ENCODE measurements at regions not wholly inside any gene's neighbourhood (a gene's known extent, or its start where the extent isn't known, plus 50 kb on each side); places are given as distances from the start of the nearest gene placed in this dataset.
"Not testable (repeated sequence)": the region's sequence is repeated elsewhere in the genome, so short reads cannot be mapped to it uniquely, and the experiment has no call there.

DNA sequence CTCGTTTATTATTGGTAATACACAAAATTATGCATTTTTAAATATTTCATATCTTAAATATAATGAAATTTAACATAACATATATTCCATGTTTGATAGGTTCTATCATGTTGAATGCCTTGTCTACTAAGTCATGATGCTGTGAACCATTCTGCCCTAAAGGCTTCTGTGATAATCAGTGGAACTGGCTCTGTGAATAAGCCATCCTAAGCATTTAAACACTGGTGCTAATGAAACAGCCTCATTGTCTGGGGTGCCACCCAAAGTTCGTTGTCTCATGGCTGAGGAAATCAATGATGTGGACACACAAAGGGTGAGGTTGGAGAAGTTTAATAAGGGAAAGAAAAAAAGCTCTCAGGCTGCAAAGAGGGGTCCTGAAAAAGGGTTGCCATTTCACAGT is 264.7 kb upstream of the ZRANB2 start:
- DNase-seq (ENCODE audit: low read depth in 4 of 4, low spot score in 3 of 4), result no peak

DNA sequence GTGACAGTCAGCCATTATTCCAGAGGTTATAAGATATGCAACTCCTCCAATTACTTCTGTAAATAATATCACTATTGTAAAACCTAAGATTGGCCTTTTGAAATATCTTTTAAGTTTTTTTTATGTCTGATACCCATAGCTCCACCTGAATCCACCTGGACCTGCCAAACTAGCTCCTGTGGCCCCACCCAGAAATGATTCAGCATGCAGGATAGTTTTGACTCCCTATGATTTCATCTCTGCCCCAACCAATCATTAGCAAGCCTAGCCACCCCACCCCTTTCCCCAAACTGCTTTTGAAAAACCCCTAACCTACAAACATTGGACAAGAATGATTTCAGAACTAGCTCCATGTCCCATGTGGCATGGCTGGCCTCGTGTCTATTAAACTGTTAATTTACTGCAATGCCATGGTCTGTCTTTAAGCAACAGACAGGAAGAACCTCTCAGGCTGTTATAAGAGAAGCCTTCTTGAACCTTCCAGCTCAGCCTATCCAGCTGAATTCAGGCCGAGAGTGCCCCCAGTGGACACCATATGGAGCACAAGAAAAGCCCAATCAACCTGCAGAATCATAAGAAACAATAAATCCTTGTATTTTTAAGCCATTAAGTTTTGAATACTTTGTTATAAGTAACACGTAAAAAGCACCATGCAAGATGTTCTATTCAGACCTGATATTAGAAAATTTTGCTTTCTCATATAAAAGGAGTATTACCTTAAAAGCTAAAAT is 263.0 kb upstream of the ZRANB2 start:
- DNase-seq (ENCODE audit: low read depth in 4 of 4, low spot score in 3 of 4), result no peak

DNA sequence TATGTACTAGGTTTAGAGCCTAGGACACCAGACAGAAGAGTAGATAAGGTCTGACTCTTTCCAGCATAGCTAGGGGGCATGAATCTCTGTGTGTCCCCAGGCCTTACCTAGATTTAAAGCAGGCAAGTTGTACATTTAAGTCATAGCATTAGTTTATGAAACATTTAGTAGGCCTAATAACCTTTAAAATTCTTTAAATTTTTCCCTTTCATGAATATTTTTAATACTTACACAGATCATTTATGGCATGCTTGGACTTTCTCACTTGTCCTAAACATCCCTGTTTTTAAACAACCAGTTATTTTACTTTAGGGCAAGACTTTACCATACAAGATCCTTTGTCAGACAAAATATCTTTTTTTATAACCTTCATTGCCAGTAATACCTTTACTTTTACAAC is 258.4 kb upstream of the ZRANB2 start:
- no peak for DNase-seq (ENCODE audit: low read depth in 4 of 4, low spot score in 3 of 4)

DNA sequence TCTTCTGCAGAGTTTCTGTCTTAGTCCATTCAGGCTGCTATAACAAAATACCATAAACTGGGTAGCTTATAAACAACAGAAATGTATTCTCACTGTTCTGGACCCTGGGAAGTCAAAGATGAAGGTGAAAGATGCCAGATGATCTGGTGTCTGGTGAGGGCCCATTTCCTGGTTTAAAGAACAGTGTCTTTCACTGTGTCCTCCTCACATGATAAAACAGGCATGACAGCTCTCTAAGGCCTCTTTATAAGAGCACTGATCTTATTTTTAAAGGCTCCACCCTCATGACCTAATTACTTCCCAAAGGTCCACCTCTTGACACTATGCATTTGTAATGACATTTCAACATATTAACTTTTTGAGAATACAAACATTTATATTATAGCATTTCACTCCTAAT is 250.2 kb upstream of the ZRANB2 start:
- DNase-seq (ENCODE audit: low read depth in 4 of 4, low spot score in 3 of 4), result no peak

DNA sequence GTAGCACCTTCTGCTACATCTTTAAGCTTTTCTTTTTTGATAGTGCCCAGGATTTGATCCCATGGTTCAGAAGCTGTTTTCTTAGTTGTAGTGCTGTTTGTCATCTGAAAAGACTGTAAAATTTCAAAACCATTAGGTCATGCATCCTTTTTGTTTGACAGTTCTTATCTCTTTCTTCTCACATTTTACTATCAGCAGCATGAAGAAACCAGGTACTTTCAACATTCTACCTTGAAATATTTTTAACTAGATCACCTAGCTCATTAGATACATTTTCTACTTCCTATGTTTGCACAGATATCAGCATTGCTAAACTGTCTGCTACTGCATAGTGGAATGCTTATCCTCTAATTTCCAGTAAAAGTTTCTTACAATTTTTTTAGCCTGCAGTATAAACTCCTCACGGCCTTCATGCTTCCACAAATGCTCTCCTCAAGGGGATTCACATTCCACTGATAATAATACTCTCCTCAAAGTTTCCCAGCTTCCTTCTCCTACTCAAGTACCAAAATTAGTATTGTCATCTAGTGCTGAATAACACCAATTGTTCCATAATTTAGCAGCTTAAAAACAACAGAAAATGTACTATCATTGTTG is 243.9 kb upstream of the ZRANB2 start:
- DNase-seq (ENCODE audit: low read depth in 4 of 4, low spot score in 3 of 4), result no peak

DNA sequence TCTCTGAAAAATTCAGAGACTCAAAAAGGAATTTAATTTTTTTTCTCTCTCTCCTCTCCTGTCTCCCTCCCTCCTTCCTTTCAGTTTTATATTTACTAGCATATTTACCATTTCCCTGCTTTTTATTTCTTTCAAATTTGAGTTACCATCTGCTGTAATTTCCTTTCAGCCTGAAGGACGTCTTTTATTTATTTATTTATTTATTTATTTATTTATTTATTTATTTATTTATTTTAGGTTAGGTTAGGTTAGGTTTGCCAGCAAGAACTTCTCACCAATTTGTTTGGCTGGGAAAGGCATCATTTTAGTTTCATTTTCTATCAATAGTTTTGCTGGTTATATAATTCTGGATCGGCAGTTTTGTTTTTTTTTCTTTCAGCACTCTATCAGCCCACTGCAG is 231.7 kb upstream of the ZRANB2 start:
- DNase-seq (ENCODE audit: low read depth in 4 of 4, low spot score in 3 of 4), result no peak

DNA sequence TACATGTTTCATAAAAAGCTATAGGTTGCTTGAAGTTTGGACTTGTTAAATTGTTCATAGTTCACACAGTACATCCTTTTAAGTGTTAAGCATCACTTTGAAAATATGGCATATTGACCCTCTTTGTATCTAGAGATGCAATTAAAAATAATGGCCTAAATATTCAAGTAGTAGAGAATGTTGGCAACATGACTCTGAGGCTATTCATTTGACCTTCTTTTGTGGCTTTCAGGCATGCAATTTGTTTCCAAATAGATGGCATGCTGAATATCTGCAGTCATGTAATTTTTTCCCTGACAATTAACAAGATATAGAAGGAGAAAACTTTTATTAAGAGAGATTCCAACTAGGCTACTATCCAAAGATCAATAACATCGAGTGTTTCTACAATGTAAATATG is 230.5 kb upstream of the ZRANB2 start:
- DNase-seq (ENCODE audit: low read depth in 4 of 4, low spot score in 3 of 4), result no peak

DNA sequence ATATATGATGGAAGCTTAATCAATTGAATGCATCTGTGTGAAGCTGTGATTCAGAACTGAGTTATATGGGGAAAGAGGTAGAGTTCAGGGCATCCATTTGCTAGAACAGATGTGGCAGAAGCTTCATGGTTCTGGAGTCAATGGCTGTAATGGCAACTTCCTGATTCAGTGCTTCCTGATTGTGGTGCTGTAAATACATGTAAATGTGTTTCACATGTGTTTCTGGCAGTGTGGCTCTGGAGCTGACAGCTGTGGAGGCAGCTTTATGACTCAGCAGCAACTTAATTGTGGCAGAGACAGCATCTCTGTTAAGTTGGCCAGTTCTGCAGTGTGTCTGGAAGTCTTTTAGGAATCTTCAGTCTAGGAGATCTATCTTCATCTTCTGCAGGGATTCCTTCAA is 226.6 kb upstream of the ZRANB2 start:
- DNase-seq (ENCODE audit: low read depth in 4 of 4, low spot score in 3 of 4), result no peak

DNA sequence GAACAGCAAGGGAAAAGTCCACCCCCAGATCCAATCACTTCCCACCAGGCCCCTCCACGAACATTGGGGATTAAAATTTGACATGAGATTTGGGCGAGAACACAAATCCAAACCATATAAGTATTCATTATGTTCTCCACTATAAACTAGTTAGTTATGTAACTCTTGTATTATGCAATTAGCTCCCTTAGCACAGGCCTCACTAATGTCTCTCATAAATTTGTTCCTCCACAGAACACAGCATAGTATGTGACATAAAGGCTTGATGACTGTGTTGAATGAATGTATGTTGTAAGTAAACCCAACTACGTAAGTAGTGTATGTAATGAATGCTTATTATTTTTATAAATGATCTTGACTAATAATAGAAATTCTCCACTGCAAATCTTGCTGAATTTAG is 223.3 kb upstream of the ZRANB2 start:
- no peak for DNase-seq (ENCODE audit: low read depth in 4 of 4, low spot score in 3 of 4)

DNA sequence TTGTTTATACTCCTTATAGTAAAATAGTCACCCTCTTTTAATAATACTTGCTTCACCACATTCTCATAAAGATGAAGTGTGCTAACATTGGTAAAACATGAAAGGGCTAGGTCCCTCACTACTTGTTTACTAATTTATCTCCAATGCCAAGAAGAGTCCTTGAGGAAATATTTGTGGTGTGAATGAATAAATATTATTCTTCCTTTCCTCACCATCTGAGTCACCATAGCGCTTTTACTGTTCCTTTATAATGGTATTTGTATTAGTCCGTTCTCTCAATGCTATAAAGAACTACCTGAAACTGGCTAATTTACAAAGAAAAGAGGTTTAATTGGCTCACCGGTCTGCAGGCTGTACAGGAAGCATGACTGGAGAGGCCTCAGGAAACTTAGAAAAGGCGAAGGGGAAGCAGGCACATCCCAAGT is 222.8 kb upstream of the ZRANB2 start:
- no peak for DNase-seq (ENCODE audit: low read depth in 4 of 4, low spot score in 3 of 4)

DNA sequence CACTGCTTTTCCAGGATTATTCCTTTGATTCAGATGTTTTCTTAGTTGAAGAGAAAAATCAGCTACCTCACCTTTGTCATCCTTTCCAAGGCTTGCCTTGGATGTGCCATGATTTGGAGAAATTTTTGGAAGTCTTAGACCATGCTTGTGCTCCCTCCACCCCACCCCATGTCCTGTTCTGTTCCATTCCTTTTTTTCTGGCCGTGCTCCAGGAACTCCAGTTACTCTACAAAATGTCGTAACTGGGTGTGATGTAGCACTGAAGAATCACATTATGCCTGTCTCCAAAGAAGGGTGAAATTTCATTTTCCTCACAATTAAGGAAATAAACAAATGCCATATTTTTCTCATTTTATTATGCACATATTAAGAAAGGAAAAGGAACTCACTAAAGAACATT is 217.8 kb upstream of the ZRANB2 start:
- no peak for DNase-seq (ENCODE audit: low read depth in 4 of 4, low spot score in 3 of 4)

DNA sequence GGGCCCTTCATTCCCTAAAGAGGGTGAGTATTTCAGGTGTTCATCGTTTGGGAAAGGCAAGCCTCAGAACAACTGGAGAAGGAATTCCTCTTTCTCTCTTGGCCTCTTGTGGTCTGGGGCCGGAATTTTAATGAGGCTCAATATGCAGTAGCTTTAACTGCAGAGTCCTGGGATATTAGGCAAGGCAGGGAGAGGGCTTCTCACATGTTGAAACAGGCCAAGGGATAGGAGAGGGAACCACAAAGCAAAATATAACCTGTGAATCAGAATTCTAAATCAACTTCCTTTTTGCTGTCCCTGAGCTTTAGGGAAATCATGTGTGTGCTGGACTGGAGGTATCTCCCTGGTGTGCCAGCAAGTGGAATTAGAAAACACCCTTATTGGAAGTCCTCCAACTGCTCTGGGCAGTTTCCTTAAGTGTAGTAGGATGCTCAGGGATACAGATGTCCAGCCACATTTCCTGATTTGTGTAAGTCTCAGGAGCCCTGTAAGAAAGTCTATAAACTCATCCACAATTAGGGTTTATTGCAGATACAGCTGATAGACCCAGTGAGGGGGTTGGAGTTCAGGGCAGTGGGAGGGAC is 215.8 kb upstream of the ZRANB2 start:
- no peak for DNase-seq (ENCODE audit: low read depth in 4 of 4, low spot score in 3 of 4)

DNA sequence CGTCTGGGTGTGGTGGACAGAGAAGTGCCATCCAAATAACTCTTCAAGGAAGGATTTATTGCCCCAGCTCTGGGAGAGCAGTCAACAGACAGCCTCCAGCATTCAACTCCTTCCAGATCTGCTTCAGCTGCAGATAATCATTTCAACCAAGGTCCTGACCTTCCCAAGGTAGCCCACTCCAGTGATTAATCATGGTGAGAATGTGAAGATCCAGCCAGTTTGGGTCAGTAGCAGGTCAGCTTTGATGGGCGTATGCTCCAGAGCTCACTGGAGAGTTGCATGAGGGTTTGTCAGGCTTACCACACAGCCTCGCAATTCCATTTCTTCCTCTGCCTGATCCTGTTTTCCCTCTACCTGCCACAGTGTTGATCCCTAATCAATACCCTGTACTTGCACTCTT is 214.5 kb upstream of the ZRANB2 start:
- no peak for DNase-seq (ENCODE audit: low read depth in 4 of 4, low spot score in 3 of 4)

DNA sequence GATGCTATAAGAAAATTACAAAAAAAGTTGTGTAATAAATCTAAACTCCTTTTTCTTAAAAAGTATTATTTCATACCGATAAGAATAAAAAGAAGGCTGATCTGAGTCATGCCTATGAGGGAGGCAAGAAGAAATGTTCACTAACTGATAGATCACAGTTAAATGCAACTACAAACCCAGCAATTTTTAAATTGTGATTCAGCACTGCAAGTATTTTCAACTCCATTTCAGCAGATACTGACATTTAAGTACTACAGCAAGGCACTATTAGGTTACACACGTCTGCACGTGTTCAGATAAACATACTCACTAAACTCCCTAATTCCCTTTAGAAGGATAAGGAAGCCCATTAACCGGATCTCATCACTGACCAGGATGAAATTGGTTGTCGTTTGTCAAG is 213.3 kb upstream of the ZRANB2 start:
- DNase-seq (ENCODE audit: low read depth in 4 of 4, low spot score in 3 of 4), result no peak

DNA sequence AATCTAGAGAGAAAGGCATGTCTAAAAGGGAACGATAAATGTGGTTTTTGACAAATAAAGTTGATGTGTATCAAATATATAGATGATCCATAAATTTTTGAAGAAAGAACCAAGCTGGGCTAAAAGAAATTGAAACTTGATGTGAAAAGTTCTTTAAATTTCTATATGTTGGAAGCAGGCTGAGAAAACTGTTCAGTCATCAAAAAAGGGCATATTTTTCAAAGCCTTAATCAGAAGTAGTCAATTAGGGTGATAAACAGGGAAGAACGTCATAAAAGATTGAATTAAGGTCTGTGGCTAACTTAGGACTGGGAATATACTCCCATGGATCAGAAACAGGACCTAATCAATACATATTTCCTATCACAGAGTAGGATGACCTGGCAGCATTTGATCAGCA is 211.4 kb upstream of the ZRANB2 start:
- DNase-seq (ENCODE audit: low read depth in 4 of 4, low spot score in 3 of 4), result no peak

DNA sequence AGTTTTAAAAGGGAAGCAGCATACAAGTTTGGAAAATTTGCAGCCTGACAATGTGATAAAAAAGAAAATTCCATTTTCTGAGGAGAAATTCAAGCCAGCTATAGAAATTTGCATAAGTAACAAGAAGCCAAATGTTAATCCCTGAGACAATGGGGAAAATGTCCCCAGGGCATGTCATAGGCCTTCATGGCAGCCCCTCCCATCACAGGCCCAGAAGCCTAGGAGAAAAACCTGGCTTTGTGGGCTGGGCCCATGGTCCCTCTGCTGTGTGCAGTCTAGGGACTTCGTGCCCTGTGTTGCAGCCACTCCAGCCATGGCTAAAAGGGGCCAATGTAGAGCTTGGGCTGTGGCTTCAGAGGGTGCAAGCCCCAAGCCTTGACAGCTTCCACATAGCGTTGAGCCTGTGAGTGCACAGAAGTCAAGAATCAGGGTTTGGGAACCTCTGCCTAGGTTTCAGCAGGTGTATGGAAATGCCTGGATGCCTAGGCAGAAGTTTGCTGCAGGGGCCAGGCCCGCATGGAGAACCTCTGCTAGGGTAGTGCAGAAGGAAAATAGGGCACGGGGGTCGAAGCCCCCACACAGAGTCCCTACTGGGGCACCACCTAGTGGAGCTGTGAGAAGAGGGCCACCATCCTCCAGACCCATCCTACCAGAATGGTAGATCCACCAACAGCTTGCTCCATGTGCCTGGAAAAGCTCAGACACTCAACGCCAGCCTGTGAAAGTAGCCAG is 209.8 kb upstream of the ZRANB2 start:
- DNase-seq (ENCODE audit: low read depth in 4 of 4, low spot score in 3 of 4), result not testable (repeated sequence)

DNA sequence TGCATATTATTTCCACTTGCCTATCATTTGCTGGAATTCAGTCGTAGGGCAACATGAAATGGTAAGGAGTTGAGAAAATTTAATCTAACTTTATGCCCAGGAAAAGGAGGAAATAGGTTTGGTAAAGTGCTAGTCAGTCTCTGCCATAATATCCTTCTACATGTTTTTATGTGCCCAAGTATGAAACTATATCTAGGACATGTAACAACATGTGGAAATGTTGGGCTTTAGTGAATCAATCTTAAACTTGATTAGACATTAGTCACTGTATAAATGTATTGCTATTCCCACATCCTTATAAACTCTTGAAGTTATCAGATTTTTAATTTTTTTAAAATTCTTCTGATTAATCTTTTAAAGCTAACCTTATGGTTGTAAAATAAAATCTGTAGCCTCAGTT is 204.7 kb upstream of the ZRANB2 start:
- no peak for DNase-seq (ENCODE audit: low read depth in 4 of 4, low spot score in 3 of 4)

DNA sequence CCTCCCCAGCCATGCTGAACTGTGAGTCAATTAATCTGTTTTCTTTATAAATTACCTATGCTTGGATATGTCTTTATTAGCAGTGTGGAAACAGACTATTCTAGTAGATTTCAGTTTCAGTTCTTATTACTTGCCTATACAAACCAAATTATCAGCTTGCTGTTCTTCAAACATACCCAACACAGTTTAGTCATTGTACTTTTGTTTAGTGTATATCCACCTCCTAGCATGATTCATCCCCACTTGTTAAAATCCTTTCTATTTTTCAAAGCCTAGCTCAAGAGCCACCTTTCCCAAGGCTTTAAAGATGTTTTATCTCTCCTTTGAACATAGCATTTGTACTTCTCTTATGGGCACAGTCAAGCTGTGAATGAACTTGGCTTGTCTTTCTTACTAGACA is 195.6 kb upstream of the ZRANB2 start:
- no peak for DNase-seq (ENCODE audit: low read depth in 4 of 4, low spot score in 3 of 4)

DNA sequence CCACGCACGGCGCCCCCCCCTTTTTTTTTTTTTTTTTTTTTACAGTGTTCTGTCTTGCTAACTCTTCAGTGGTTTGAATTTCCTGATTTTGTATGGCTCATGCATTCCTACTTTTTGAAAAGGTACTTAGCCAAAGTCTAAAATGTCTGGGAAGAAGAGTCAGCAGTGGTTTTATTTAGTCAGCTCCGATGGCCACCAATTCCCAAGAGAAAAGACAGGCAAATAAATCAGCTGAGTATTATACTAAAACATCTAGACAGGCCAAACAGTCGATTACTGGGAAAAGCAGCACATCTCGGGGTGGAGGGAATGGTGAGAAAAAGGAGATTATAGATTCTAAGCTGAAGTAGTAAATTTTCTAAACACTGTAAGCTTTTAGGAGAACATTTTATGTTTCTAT is 192.5 kb upstream of the ZRANB2 start:
- no peak for DNase-seq (ENCODE audit: low read depth in 4 of 4, low spot score in 3 of 4)

DNA sequence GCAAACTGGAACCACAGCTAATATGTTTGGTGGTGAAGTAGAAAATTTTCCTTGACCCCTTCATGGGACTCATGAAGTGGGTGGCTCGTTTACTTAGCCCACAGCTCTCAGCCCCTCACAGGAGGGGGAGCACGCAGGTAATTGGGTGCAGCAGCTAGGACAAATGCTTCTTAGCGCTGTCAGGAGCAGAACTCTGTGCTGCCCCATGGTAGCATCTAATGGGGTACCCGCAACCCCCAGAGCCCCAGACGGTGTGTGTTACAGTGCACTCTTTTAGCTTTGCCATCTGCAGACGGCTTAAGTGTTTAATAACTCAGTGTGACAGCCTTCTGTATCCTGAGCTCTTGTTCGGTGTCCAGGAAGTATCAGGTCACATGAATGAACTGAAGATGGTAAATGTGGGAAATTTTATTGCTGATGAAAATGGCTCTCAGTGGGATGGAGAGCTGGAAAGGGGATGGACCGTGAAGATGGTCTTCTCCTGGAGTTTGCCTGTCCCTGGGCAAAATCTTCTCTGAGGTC is 189.6 kb upstream of the ZRANB2 start:
- DNase-seq (ENCODE audit: low read depth in 4 of 4, low spot score in 3 of 4), result peak in 1 of 4 donors; percentile 30

DNA sequence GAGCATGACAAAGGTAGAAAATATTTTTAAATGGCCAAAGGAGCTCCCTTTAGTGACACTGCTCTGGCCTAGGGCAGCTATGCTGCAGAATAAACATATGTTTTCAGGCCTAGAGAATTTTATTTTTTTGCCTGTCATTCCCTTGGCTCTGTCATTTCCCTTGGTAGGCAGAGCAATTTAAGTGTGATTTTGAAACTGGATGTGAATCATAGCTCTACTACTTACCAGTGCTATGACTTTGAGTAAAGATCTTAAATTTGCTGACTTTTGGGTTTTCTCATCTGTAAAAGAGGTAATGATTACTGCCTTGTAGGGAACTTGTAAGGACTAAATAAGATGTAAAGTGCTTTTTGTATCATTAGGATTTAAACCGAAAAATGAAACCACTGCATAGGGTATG is 189.0 kb upstream of the ZRANB2 start:
- no peak for DNase-seq (ENCODE audit: low read depth in 4 of 4, low spot score in 3 of 4)

DNA sequence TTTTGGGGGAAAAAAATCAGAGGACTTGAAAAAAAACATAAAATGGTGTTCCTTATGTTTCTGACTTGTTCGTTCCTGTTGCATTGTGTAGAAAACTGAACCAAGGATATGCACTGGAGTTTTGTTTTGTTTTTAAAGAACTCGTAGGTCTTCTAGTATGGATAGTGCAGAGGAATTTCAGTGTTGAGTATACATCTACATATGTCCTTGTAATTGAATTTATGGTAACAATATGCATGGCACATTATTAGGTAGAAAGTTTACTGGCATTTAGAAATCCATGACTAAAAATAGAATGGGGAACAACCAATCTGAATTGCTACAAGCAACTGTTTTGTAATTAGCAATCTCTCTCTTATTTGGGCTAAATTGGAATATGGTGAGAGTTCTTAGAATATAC is 188.3 kb upstream of the ZRANB2 start:
- no peak for DNase-seq (ENCODE audit: low read depth in 4 of 4, low spot score in 3 of 4)
